NCI-H460 (cell line): ENCODE measurements at regions not wholly inside any gene's neighbourhood (a gene's known extent, or its start where the extent isn't known, plus 50 kb on each side); places are given as distances from the start of the nearest gene placed in this dataset.

Source experiments
- DNase-seq: peaks from one replicate; pipeline ENCODE4 v3.0.0-alpha.2; 2016; ENCODE audit warnings: low read depth; ENCODE audit errors: extremely low read depth

GRCh38 chr13:107295416-107296140 is 727.6 kb upstream of the ARGLU1 start:
- no peak for DNase-seq

GRCh38 chr13:107293924-107294323 is 726.0 kb upstream of the ARGLU1 start:
- DNase-seq = no peak

- DNase-seq = no peak
Observed at GRCh38 chr13:107291875-107292274, 723.9 kb upstream of the ARGLU1 start.

- no peak for DNase-seq
Observed at GRCh38 chr13:107289540-107289939, 721.6 kb upstream of the ARGLU1 start.

GRCh38 chr13:107284173-107284572 is 716.2 kb upstream of the ARGLU1 start:
- DNase-seq = peak; percentile 11

GRCh38 chr13:107277911-107278310 is 710.0 kb upstream of the ARGLU1 start:
- DNase-seq = no peak

- DNase-seq = no peak
Observed at GRCh38 chr13:107276936-107277335, 709.0 kb upstream of the ARGLU1 start.

- DNase-seq = no peak
Observed at GRCh38 chr13:107275945-107276614, 708.1 kb upstream of the ARGLU1 start.

- DNase-seq = no peak
Observed at GRCh38 chr13:107275312-107275711, 707.4 kb upstream of the ARGLU1 start.

- no peak for DNase-seq
Observed at GRCh38 chr13:107271227-107271626, 703.3 kb upstream of the ARGLU1 start.

- DNase-seq = no peak
Observed at GRCh38 chr13:107266657-107267056, 698.7 kb upstream of the ARGLU1 start.

- DNase-seq = peak; percentile 88
Observed at GRCh38 chr13:107258599-107259187, 690.8 kb upstream of the ARGLU1 start.

GRCh38 chr13:107254392-107254791 is 686.5 kb upstream of the ARGLU1 start:
- DNase-seq = no peak

- DNase-seq = no peak
Observed at GRCh38 chr13:107252428-107252827, 684.5 kb upstream of the ARGLU1 start.

GRCh38 chr13:107252021-107252420 is 684.1 kb upstream of the ARGLU1 start:
- no peak for DNase-seq

GRCh38 chr13:107251341-107251740 is 683.4 kb upstream of the ARGLU1 start:
- no peak for DNase-seq

- peak; percentile 83 for DNase-seq
Observed at GRCh38 chr13:107250628-107251027, 682.7 kb upstream of the ARGLU1 start.

- peak; percentile 91 for DNase-seq
Observed at GRCh38 chr13:107244241-107244640, 676.3 kb upstream of the ARGLU1 start.

- DNase-seq = no peak
Observed at GRCh38 chr13:107242138-107242537, 674.2 kb upstream of the ARGLU1 start.

- DNase-seq = no peak
Observed at GRCh38 chr13:107241381-107241780, 673.4 kb upstream of the ARGLU1 start.

- no peak for DNase-seq
Observed at GRCh38 chr13:107239213-107239612, 671.3 kb upstream of the ARGLU1 start.
